Endodermal cell (in vitro differentiated cells): ENCODE measurements at regions not wholly inside any gene's neighbourhood (a gene's known extent, or its start where the extent isn't known, plus 50 kb on each side); places are given as distances from the start of the nearest gene placed in this dataset.
A peak's percentile ranks its signal among the peaks of the same experiment; 100 is the strongest.

Source experiments
- DNase-seq: peaks from one replicate; pipeline ENCODE4 v3.0.0-alpha.2; 2017
- H3K27ac ChIP-seq: 2 replicates; pipeline ENCODE4 v1.5.1; 2013; ENCODE audit warnings: mild to moderate bottlenecking, low read depth, low read length, moderate library complexity
- H3K27me3 ChIP-seq: 2 replicates; pipeline ENCODE4 v1.6.1; 2013; ENCODE audit warnings: mild to moderate bottlenecking, low read length, moderate library complexity; ENCODE audit not compliant: insufficient read depth, control insufficient read depth, poor library complexity, severe bottlenecking
- H3K36me3 ChIP-seq: 2 replicates; pipeline ENCODE4 v1.7.0; 2013; ENCODE audit warnings: mild to moderate bottlenecking, low read length, moderate library complexity; ENCODE audit not compliant: control insufficient read depth, insufficient read depth
- H3K4me1 ChIP-seq: one replicate; pipeline ENCODE4 v1.7.0; 2013; ENCODE audit warnings: low read length; ENCODE audit not compliant: control insufficient read depth, insufficient read depth
- H3K4me3 ChIP-seq: 2 replicates; pipeline ENCODE4 v1.5.1; 2013; ENCODE audit warnings: mild to moderate bottlenecking, low read length, moderate library complexity
- H3K9ac ChIP-seq: 2 replicates; pipeline ENCODE4 v1.6.1; 2013; ENCODE audit warnings: mild to moderate bottlenecking, low read length, moderate library complexity; ENCODE audit not compliant: poor library complexity, severe bottlenecking; ENCODE audit errors: extremely low read depth
- H3K9me3 ChIP-seq: 2 replicates; pipeline ENCODE4 v1.6.1; 2013; ENCODE audit warnings: mild to moderate bottlenecking, low read length, moderate library complexity; ENCODE audit not compliant: control insufficient read depth
- H3K27ac Mint-ChIP-seq: 2 replicates; pipeline ENCODE4 v1.8.0; 2020; ENCODE audit warnings: mixed read lengths
- H3K27me3 Mint-ChIP-seq: 2 replicates; pipeline ENCODE4 v1.8.0; 2021; ENCODE audit warnings: mild to moderate bottlenecking, mixed read lengths; ENCODE audit not compliant: insufficient read depth
- H3K36me3 Mint-ChIP-seq: 2 replicates; pipeline ENCODE4 v1.8.0; 2020; ENCODE audit warnings: low read depth, mixed read lengths
- H3K4me1 Mint-ChIP-seq: 2 replicates; pipeline ENCODE4 v1.8.0; 2020; ENCODE audit warnings: mixed read lengths
- H3K4me3 Mint-ChIP-seq: 2 replicates; pipeline ENCODE4 v1.8.0; 2020; ENCODE audit warnings: mild to moderate bottlenecking, moderate library complexity, mixed read lengths
- H3K9me3 Mint-ChIP-seq: 2 replicates; pipeline ENCODE4 v1.8.0; 2020; ENCODE audit warnings: mild to moderate bottlenecking, mixed read lengths
- WGBS, 2 experiments: methylation state at CpG; one replicate each; pipeline versions ENCODE4 v1.1.5 to v1.1.7; 2013; ENCODE audit warnings: missing lambda C conversion rate in 2 of 2, mixed read lengths in 1 of 2; ENCODE audit not compliant: insufficient coverage in 1 of 2, insufficient read length in 1 of 2; 5-methylcytosine and 5-hydroxymethylcytosine counted together
- TF ChIP-seq, protein P1 (sequence below): fragments of 200-600 bp; sonication (generic); conservative IDR thresholded peaks from 2 replicates; pipeline ENCODE4 v1.5.0; 2021; ENCODE audit warnings: antibody characterized with exemption, mild to moderate bottlenecking

DNA sequence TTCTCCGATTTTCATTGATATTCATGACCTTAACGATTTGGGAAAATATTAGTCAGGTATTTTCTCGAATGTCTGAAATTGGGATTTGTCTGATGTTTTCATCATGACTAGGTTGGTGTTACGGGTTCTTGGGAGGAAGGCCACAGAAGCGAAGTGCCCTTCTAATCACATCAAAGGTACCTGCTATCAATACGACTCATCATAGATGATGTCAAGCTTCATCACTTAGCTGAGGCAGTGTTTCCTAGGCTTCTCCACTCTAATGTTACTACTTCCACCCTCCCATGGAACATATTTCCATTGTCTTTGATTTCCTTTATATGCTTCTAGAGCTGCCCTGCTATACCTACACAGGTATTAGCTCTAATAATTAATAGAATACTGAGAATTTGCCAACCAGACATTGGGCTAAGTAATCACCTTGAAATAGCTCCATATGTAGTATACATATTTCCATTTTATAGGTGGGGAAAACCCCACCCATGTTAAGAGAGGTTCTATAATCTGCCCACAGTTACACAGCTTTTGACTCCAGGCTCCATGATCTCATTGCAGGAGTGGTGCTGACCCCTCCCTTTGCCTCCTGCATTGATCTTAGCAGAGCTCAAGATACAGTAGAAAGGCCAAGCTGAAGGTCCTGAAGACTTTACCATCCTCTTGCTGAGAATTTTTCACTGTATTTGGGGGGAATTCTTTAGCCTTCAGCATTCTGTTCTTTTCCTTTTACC, 238.6 kb upstream of the ADAMTSL1 start:
- Mint-ChIP-seq H3K27ac (no peak overlapping the region), H3K4me3 (no peak overlapping the region), H3K36me3 (no peaks in the 10 kb centered on the region), H3K27me3 (peaks cover 3% of the 10 kb centered on the region), H3K9me3 (no peaks in the 10 kb centered on the region), H3K4me1 (no peaks in the 10 kb centered on the region)
- 92% methylated on average over 4 to 6 of the region's 6 CpGs for WGBS, 2 experiments
- Histone ChIP-seq H3K36me3 (no peaks in the 10 kb centered on the region), H3K9me3 (no peaks in the 10 kb centered on the region), H3K27me3 (no peaks in the 10 kb centered on the region), H3K4me1 (no peaks in the 10 kb centered on the region), H3K4me3 (no peak overlapping the region), H3K27ac (no peak overlapping the region), H3K9ac (no peak overlapping the region)
- TF ChIP-seq, protein P1, sequence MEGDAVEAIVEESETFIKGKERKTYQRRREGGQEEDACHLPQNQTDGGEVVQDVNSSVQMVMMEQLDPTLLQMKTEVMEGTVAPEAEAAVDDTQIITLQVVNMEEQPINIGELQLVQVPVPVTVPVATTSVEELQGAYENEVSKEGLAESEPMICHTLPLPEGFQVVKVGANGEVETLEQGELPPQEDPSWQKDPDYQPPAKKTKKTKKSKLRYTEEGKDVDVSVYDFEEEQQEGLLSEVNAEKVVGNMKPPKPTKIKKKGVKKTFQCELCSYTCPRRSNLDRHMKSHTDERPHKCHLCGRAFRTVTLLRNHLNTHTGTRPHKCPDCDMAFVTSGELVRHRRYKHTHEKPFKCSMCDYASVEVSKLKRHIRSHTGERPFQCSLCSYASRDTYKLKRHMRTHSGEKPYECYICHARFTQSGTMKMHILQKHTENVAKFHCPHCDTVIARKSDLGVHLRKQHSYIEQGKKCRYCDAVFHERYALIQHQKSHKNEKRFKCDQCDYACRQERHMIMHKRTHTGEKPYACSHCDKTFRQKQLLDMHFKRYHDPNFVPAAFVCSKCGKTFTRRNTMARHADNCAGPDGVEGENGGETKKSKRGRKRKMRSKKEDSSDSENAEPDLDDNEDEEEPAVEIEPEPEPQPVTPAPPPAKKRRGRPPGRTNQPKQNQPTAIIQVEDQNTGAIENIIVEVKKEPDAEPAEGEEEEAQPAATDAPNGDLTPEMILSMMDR: no peak
- DNase-seq: no peak

GRCh38 chr9:18236336-18236735, 237.6 kb upstream of the ADAMTSL1 start:
- no peaks in the 10 kb centered on the region for H3K4me1 Mint-ChIP-seq
- Histone ChIP-seq H3K27me3 (no peaks in the 10 kb centered on the region), H3K36me3 (no peaks in the 10 kb centered on the region), H3K27ac (no peak overlapping the region), H3K9ac (no peak overlapping the region), H3K9me3 (no peaks in the 10 kb centered on the region), H3K4me3 (no peak overlapping the region), H3K4me1 (no peaks in the 10 kb centered on the region)
- peaks cover 3% of the 10 kb centered on the region for H3K27me3 Mint-ChIP-seq
- TF ChIP-seq, protein P1: no peak
- H3K4me3 Mint-ChIP-seq: no peak overlapping the region
- no peak for DNase-seq
- 87% methylated on average over 3 of the region's 3 CpGs; no CpG with 5 or more reads in 1 of the 2 experiments for WGBS, 2 experiments
- no peaks in the 10 kb centered on the region for H3K36me3 Mint-ChIP-seq
- no peak overlapping the region for H3K27ac Mint-ChIP-seq
- H3K9me3 Mint-ChIP-seq: no peaks in the 10 kb centered on the region

DNA sequence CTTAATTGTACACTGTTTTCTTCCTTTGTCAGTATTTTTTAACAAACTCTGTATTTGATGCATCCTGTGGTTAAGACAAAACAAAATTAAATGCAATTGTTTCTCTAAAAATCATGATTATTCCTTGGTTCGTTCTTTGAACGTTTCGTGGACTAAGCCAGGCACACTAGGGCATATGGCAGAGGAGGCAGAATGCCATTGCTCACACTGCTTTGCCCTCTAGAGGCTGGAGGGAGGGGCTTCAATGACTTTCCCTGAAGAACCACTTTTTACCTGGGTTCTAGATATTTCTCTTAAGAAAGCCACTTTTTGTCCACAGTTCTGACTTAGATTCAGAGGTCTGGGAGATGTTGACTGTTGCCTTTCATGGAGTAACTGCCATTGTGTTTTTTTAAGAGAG, 236.2 kb upstream of the ADAMTSL1 start:
- H3K27ac Mint-ChIP-seq: no peak overlapping the region
- TF ChIP-seq, protein P1: peak; percentile 62
- no peaks in the 10 kb centered on the region for H3K36me3 Mint-ChIP-seq

More for the DNA sequence above, 236.2 kb upstream of the ADAMTSL1 start:
- no peaks in the 10 kb centered on the region for H3K4me1 ChIP-seq
- H3K27me3 ChIP-seq: no peaks in the 10 kb centered on the region
- no peak for DNase-seq
- H3K27ac ChIP-seq: no peak overlapping the region
- Mint-ChIP-seq H3K4me3 (no peak overlapping the region), H3K4me1 (no peaks in the 10 kb centered on the region), H3K27me3 (peaks cover 3% of the 10 kb centered on the region), H3K9me3 (no peaks in the 10 kb centered on the region)
- no peak overlapping the region for H3K4me3 ChIP-seq
- 81 to 89% methylated on average over 3 of the region's 3 CpGs for WGBS, 2 experiments
- no peak overlapping the region for H3K9ac ChIP-seq
- peaks cover under 1% of the 10 kb centered on the region for H3K9me3 ChIP-seq
- H3K36me3 ChIP-seq: no peaks in the 10 kb centered on the region
